ENCODE measurements at regions not wholly inside any gene's neighbourhood (a gene's known extent, or its start where the extent isn't known, plus 50 kb on each side); places are given as distances from the start of the nearest gene placed in this dataset.

DNA sequence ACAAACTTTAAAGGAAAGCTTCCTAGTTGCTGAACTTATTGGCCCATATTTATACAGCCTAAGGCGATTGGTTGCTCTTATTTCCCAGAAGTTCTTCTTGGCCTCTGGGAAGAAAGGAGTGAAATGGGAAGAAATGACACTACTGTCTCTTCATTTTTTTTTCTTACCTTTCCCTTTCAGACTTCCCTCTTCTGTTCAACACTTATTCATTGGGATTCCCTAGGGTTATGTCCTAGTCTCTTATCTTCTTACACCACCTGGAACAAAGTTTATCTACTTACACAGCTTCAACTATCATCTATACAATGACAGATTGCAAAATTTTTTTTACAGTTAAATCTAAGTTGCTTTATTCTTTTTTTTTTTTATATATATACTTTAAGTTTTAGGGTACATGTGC, 68.0 kb downstream of the SNX12 start:
- DNase-seq (ENCODE audit: low spot score), result no peak

DNA sequence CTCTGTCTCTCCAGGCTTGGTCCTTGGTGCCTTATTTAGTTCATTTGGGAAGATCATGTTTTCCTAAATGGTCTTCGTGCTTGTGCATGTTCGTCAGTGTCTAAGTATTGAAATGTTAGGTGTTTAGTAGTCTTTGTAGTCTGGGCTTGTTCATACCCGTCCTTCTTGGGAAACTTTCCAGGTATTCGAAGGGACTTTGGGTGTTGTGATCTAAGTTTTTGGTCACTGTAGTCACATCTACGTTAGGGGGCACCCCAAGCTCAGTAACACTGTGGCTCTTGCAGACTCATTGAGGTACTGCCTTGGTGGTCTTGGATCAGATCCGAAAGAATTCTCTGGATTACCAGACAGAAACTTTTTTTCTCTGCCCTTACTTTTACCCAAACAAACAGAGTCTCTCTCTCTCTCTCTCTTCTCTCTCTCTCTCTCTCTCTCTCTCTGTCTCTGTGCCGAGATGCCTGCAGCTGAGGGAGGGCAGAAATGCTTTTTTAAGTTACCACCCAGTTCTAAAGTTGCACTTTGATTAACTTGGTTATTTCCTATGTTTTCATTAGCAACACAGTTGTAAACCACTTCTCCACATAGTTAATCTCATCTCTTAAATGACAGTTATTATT, 67.6 kb upstream of the SLC7A3 start:
- DNase-seq (ENCODE audit: low spot score), result peak; percentile 22

- no peak for DNase-seq (ENCODE audit: low spot score)
These were observed 64.4 kb upstream of the SLC7A3 start for GRCh38 chrX:70995338-70995737.

- DNase-seq (ENCODE audit: low spot score), result no peak
These were observed 57.5 kb upstream of the SLC7A3 start for GRCh38 chrX:70988425-70988824.

All from SK-N-DZ (cell line).